ENCODE measurements at regions not wholly inside any gene's neighbourhood (a gene's known extent, or its start where the extent isn't known, plus 50 kb on each side); places are given as distances from the start of the nearest gene placed in this dataset.

DNA sequence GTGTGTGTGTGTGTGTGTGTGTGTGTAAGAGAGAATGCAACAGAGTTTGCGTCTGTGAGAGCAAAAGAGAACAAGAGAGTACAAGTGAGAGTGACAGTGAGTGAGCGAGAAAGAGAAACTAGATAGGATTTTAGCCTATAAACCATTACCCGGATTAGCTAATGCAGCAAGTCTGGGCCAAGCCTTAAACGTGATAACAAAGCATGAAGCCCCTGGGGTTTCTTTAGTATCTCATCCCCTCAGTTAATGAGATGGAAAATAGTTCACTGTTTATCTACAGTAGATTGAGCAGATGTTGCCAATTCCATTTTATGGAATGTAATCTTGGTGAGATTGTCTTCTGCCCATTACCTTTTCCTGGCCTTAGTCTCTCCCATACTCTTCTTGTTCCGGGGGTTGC is 114.5 kb downstream of the MAT2B start:
- no peak for TF ChIP-seq CTCF (IDR thresholded peaks at IDR 0.05; ENCODE audit: low read depth, low read length)
- no peak for TF ChIP-seq POLR2A (IDR thresholded peaks at IDR 0.05; ENCODE audit: extremely low read depth, insufficient read length)
- no peak for TF ChIP-seq MAX (IDR thresholded peaks at IDR 0.05; ENCODE audit: low read depth, low read length)
- no peak for TF ChIP-seq MYC (IDR thresholded peaks at IDR 0.05; ENCODE audit: low read depth, low read length)

Measured in NB4 (cell line).